ENCODE measurements at regions not wholly inside any gene's neighbourhood (a gene's known extent, or its start where the extent isn't known, plus 50 kb on each side); places are given as distances from the start of the nearest gene placed in this dataset.

- no peak for TF ChIP-seq CTCF (IDR thresholded peaks at IDR 0.05; ENCODE audit: insufficient read depth, low read depth, low read length, missing control alignments)
- H3K4me3 ChIP-seq (ENCODE audit: low read length): no peak overlapping the region
- no peak for DNase-seq (ENCODE audit: low read depth)
These were observed 274.6 kb downstream of the NAF1 start for GRCh38 chr4:162891788-162892707.

DNA sequence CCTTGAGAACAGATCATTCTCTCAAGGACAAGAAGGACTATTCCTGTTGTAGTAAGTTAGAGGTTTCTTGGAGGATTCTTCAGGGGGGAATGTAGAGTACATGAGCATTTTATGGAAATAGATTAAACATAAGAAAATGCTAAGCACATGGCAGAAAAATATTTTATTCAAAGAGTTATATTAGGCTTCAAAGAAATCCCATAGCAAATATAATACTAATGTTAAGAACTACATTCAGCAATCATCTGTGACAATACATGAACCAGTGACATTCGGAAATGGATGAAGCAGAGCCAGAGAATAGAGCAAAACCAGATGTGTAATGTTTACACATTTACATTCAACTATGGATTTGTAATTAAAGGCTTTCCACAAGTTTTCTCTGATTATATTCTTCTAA lies 288.6 kb downstream of the NAF1 start:
- H3K4me3 ChIP-seq (ENCODE audit: low read length): no peak overlapping the region
- no peak for TF ChIP-seq CTCF (IDR thresholded peaks at IDR 0.05; ENCODE audit: insufficient read depth, low read depth, low read length, missing control alignments)
- DNase-seq (ENCODE audit: low read depth): no peak

DNA sequence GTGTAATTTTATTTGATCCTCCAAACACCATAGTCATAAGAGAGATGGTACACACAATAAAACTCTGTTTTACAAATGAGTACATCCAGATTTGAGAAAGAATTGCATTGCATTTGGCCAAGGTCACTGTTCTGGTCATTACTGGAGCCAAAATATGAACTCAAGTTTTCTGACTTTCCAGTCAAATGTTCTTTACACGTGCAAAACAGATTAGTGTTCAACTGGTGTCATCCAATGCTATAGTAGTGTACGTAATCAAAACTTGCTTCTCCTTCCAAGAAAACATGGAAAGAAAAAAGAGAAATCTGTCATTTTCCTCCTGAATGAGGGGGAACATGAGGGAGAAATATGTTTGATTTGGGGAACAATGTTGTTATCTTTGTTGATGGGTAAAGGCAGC lies 291.9 kb downstream of the NAF1 start:
- TF ChIP-seq CTCF (IDR thresholded peaks at IDR 0.05; ENCODE audit: insufficient read depth, low read depth, low read length, missing control alignments): no peak
- no peak overlapping the region for H3K4me3 ChIP-seq (ENCODE audit: low read length)
- no peak for DNase-seq (ENCODE audit: low read depth)

GRCh38 chr4:162871990-162872389 lies 294.7 kb downstream of the NAF1 start:
- no peak for DNase-seq (ENCODE audit: low read depth)
- no peak for TF ChIP-seq CTCF (IDR thresholded peaks at IDR 0.05; ENCODE audit: insufficient read depth, low read depth, low read length, missing control alignments)
- no peak overlapping the region for H3K4me3 ChIP-seq (ENCODE audit: low read length)

DNA sequence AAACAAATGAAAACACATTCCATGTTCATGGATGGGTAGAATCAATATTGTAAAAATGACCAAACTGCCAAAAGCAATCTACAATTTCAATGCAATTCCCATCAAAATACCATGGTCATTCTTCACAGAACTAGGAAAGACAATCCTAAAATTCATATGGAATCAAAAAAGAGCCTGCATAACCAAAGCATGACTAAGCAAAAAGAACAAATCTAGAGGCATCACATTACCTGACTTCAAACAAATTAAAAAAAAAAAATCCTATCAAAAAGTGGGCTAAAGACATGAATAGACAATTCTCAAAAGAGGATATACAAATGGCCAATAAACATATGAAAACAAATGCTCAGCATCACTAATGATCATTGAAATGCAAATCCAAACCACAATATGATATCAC lies 297.5 kb downstream of the NAF1 start:
- no peak overlapping the region for H3K4me3 ChIP-seq (ENCODE audit: low read length)
- DNase-seq (ENCODE audit: low read depth): no peak
- no peak for TF ChIP-seq CTCF (IDR thresholded peaks at IDR 0.05; ENCODE audit: insufficient read depth, low read depth, low read length, missing control alignments)

DNA sequence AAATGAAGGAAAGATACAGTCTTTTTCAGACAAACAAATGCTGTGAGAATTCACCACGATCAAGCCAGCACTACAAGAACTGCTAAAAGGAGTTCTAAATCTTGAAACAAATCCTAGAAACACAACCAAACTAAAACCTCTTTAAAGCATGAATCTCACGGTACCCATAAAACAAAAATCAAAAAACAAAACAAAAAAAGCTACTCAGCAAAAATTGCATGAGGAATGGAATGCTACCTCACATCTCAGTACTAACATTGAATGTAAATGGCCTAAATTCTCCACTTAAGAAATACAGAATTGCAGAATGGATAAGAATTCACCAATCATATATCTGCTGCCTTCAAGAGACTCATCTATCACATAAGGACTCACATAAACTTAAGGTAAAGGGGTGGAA lies 300.1 kb downstream of the NAF1 start:
- no peak for TF ChIP-seq CTCF (IDR thresholded peaks at IDR 0.05; ENCODE audit: insufficient read depth, low read depth, low read length, missing control alignments)

DNA sequence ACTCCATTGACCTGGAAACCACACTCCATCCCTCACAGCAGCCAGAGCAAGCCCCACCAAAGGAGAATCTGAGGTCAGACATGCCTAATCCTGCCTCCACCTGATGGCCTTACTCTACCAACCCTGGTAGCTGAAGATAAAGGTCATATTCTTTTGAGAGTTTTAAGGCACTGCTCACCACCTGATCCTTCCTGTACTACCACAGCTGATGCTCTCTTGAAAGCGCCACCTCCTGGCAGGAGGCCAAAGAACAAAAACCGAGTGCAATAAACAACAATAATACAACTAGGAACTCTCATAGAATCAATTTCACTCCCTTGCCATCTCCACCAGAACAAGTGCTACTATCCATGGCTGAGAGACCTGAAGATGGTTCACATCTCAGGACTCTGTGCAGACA lies 301.6 kb downstream of the NAF1 start:
- peak; percentile 1 for DNase-seq (ENCODE audit: low read depth)
- no peak overlapping the region for H3K4me3 ChIP-seq (ENCODE audit: low read length)
- no peak for TF ChIP-seq CTCF (IDR thresholded peaks at IDR 0.05; ENCODE audit: insufficient read depth, low read depth, low read length, missing control alignments)

More for the DNA sequence above, 300.1 kb downstream of the NAF1 start:
- no peak overlapping the region for H3K4me3 ChIP-seq (ENCODE audit: low read length)
- DNase-seq (ENCODE audit: low read depth): no peak
